Superior temporal gyrus (tissue), 1 donor: ENCODE measurements at regions not wholly inside any gene's neighbourhood (a gene's known extent, or its start where the extent isn't known, plus 50 kb on each side); places are given as distances from the start of the nearest gene placed in this dataset.

ENCODE experiments used
- DNase-seq: peaks from one replicate; pipeline ENCODE4 v3.0.0-alpha.2; 2016; ENCODE audit errors: extremely low spot score

DNA sequence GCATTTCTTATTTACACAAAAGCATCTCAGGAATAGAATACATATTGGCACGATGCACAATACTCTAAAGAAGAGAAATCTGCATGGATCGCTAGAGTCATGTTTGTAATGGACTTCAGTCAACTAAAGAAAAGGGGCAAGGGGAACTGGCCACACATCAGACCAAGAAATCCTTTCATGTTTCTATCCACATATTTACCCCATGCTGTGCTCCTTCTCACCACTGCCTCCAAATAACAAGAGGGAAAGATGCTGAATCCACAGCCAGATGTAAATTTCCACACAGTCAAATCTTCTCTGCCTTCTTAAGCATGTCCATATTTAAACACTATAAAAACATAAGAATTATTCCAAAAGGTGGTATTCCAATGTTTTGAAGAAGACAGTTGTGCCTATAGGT lies 67.6 kb downstream of the COX18 start:
- no peak for DNase-seq

GRCh38 chr4:72997409-72997808 lies 72.1 kb downstream of the COX18 start:
- DNase-seq: no peak

- DNase-seq: no peak
Observed at GRCh38 chr4:72994670-72995069, 74.8 kb downstream of the COX18 start.

DNA sequence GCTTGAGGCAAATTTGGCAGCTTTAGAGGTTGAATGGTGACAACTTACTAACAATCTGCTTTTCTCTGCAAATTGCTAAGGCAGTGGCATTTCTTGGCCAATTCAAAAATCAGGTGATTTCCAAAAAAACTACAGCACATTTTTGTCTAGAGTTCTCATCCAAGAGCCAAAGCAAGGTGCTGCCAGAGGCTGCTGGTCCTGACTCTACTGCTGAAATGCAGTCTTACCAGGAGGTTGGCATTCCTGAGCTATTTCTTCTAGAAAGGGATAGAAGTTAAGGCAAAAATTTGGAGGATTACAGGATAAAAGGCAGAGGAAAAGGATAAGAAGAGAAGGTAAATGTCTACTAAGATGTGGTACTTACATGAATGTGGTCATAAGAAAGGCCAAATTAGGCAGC lies 75.6 kb downstream of the COX18 start:
- no peak for DNase-seq

GRCh38 chr4:72991873-72992272 lies 77.6 kb downstream of the COX18 start:
- no peak for DNase-seq

GRCh38 chr4:72987741-72988729 lies 81.5 kb downstream of the COX18 start:
- no peak for DNase-seq

- DNase-seq: no peak
Observed at GRCh38 chr4:72984351-72984750, 85.2 kb downstream of the COX18 start.

DNA sequence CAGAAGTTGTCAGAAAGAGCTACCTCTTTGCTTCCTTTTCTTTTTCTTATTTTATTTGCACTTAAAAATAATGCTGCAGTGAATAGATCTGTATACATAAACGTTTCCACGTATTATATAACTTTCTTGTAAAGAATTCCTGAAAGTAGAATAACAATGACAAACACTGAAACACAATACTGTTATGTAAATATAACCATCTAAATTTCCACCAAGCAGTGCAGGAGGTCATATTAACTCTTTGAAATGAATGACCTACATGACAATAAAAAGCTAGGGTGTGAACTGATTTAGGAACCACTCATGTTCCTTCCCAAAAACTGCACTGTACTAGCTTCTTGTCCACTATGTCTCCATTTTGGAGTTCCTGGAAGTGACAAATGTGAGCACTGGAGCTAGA lies 85.8 kb downstream of the COX18 start:
- DNase-seq: no peak

DNA sequence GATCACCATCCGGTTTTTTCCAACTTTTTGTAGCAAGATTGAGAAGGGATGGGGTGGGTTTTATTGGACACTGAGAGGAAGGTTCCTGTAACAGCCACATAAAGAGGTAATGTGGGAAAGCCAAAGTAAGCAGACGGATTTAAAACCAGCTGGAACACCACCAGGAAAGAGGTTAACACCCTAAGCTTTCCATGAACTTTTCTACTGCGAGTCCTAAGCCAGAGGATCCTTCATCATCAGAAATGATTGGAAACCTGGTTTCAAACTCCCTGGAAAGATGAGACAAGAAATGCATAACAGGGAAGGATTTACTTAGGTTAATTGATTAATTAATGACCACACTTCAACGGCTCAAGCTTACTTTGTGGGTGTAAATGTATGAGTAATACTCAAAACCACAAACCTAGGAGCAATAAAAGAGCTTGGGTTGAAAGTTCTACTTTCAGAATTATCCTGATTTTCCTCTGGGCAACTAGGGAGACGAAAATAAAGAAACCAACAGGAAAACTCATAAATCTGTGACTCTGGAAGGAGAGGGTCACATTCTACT lies 91.5 kb downstream of the COX18 start:
- DNase-seq: no peak

DNA sequence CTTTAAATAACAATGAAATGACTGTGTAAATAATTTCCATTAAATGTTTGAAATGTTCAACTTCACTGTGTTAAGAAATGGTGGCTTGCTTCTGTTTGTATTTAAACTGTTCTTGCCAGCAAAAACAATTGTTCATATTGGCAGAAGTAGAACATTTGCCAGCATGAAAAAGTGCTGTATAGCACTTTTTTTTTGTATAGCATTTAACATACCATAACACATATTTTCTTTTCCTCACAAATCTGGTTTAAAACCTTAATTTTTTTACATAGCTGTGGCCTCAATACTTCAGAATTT lies 94.1 kb downstream of the COX18 start:
- no peak for DNase-seq

GRCh38 chr4:72974694-72975487 lies 94.6 kb downstream of the COX18 start:
- DNase-seq: no peak

GRCh38 chr4:72971572-72971971 lies 97.9 kb downstream of the COX18 start:
- DNase-seq: no peak

DNA sequence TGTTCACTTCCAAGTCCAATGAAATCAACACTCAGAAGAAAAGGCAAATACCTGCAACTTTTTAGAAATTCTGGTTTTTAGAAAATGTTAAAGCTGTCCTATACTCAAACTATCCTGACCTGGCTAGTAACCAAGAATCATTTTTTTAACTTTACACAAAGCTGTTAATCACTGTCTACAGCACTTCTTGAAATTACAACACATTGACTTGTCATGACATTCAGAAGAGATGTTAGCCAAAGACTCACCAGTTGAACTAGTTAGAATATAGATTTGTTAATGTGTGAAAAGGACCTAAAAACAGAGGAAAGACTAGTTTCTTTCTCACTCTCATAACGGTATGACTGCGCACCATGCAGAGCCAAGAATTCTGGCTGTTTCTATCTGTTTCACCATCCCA lies 98.8 kb downstream of the COX18 start:
- DNase-seq: no peak

DNA sequence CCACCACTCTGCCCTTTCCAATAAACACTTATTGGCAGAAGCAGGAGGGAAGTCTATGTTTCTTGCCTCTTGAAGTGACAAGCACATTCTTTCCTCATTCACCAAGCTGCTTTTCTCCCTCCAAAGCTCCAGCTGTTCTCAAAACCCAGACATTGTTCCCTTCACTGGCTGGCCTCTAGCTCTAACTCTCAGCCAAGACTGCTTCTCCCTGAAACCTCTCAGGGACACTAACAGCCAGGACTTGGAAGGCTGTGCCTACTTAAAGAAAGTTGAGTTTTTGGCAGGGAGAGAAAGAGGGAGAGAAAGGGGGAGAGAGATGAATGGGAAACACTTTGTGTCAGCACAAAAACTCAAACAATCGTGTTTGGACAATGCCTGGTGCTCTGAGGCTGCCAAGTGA lies 99.5 kb downstream of the COX18 start:
- DNase-seq: peak; percentile 35

GRCh38 chr4:72966652-72967051 lies 102.9 kb downstream of the COX18 start:
- DNase-seq: no peak

GRCh38 chr4:72959411-72959810 lies 110.1 kb downstream of the COX18 start:
- DNase-seq: no peak

GRCh38 chr4:72954811-72955210 lies 114.7 kb downstream of the COX18 start:
- no peak for DNase-seq

DNA sequence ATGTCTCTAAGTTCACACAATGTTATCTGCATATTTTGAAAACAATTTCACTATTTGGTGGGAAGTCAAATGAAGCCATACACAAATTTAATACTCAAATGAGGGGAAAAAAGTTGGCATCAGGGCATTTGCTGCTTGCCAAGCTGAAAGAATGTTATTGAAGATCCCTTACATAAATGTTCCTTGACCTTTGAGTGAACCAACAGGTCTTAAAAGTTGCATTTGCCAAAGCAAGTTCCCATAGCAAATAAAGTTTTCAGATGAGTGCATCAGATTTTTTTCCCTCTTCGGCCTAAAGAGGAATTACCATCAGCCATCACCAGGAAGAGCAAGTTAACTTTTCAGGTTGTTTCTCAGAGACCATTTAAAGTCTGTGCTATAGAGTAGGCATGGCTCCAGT lies 115.9 kb downstream of the COX18 start:
- DNase-seq: no peak

- no peak for DNase-seq
Observed at GRCh38 chr4:72951628-72952027, 117.9 kb downstream of the COX18 start.

GRCh38 chr4:72951147-72951546 lies 118.4 kb downstream of the COX18 start:
- no peak for DNase-seq

GRCh38 chr4:72948080-72948479 lies 121.4 kb downstream of the COX18 start:
- no peak for DNase-seq

- DNase-seq: no peak
Observed at GRCh38 chr4:72945719-72946336, 123.7 kb downstream of the COX18 start.
